ENCODE measurements at regions not wholly inside any gene's neighbourhood (a gene's known extent, or its start where the extent isn't known, plus 50 kb on each side); places are given as distances from the start of the nearest gene placed in this dataset.

DNA sequence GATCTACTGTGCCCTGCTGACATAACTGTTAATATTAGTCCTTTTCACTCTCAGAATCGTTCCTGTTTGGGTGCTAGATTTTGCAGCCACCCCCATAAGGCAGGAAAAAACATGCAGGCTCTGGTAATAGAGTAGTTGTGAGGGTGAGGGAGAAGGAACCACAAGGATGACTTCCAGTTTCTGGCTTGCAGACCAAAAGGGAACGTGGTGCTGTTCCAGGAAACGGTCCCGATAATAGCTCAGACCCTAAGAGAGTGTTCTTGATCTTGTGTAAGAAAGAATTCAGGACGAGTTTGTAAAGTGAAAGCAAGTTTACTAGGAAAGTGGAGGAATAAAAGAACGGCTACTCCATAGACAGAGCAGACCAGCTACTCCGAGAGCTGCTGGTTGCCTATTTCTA is 50.7 kb upstream of the RHOU start:
- Histone ChIP-seq H3K27ac (ENCODE audit: control insufficient read depth, insufficient read depth) (no peak overlapping the region), H3K9ac (ENCODE audit: control insufficient read depth, insufficient read depth, low read length) (no peak overlapping the region), H3K27me3 (replicated peaks in 1 of 2; ENCODE audit: control insufficient read depth in 2 of 2, insufficient read depth in 2 of 2, low read length in 1 of 2) (no peaks in the 10 kb centered on the region; a peak in 2 of 4 replicates), H4K20me1 (ENCODE audit: control insufficient read depth, insufficient read depth) (no peaks in the 10 kb centered on the region), H3K4me1 (ENCODE audit: control insufficient read depth, insufficient read depth, low read length) (no peaks in the 10 kb centered on the region), H3K79me2 (ENCODE audit: control insufficient read depth, insufficient read depth, low read length) (no peaks in the 10 kb centered on the region), H3K4me2 (ENCODE audit: control insufficient read depth, insufficient read depth) (no peak overlapping the region), H3K9me3 (replicated peaks; ENCODE audit: control insufficient read depth, insufficient read depth, low read length) (no peaks in the 10 kb centered on the region), H3K36me3 (ENCODE audit: control insufficient read depth in 2 of 2, insufficient read depth in 2 of 2, low read length in 1 of 2) (no peaks in the 10 kb centered on the region), H2AFZ (ENCODE audit: control insufficient read depth, low read depth, low read length) (no peak overlapping the region), H3K4me3 (no peak overlapping the region)
- TF ChIP-seq, protein P1, sequence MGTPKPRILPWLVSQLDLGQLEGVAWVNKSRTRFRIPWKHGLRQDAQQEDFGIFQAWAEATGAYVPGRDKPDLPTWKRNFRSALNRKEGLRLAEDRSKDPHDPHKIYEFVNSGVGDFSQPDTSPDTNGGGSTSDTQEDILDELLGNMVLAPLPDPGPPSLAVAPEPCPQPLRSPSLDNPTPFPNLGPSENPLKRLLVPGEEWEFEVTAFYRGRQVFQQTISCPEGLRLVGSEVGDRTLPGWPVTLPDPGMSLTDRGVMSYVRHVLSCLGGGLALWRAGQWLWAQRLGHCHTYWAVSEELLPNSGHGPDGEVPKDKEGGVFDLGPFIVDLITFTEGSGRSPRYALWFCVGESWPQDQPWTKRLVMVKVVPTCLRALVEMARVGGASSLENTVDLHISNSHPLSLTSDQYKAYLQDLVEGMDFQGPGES (IDR thresholded peaks at IDR 0.05): no peak
- TF ChIP-seq ZNF207 (IDR thresholded peaks at IDR 0.05; ENCODE audit: borderline replicate concordance) (no peak), RELB (IDR thresholded peaks at IDR 0.05; ENCODE audit: low read depth) (no peak), BHLHE40 (IDR thresholded peaks at IDR 0.05; ENCODE audit: borderline replicate concordance in 1 of 2, low read depth in 2 of 2, low read length in 1 of 2) (no peak), IKZF2 (IDR thresholded peaks at IDR 0.05) (no peak), ZNF592 (IDR thresholded peaks at IDR 0.05) (no peak), BACH1 (IDR thresholded peaks at IDR 0.05; ENCODE audit: borderline replicate concordance) (no peak), POLR2AphosphoS2 (IDR thresholded peaks at IDR 0.05; ENCODE audit: low read depth, low read length) (no peak)
- TF ChIP-seq, protein P2, sequence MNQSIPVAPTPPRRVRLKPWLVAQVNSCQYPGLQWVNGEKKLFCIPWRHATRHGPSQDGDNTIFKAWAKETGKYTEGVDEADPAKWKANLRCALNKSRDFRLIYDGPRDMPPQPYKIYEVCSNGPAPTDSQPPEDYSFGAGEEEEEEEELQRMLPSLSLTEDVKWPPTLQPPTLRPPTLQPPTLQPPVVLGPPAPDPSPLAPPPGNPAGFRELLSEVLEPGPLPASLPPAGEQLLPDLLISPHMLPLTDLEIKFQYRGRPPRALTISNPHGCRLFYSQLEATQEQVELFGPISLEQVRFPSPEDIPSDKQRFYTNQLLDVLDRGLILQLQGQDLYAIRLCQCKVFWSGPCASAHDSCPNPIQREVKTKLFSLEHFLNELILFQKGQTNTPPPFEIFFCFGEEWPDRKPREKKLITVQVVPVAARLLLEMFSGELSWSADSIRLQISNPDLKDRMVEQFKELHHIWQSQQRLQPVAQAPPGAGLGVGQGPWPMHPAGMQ (IDR thresholded peaks at IDR 0.05; ENCODE audit: borderline replicate concordance): no peak
- intact Hi-C loops (cut with micrococcal nuclease; ENCODE audit: unreplicated experiment) (no loop called here), in situ Hi-C loops (cut with MboI) (no loop called here)
- ChIA-PET POLR2A (no interaction called here), RAD21 (ENCODE audit: unreplicated experiment) (no interaction called here), SMC1A (ENCODE audit: uncharacterized antibody, unreplicated experiment) (no interaction called here), CTCF (no interaction called here)
- ATAC-seq: no peak
- BruUV-seq (replicated peaks): no TSS peak
- no peak for FAIRE-seq
- DNase-seq (ENCODE audit: low read depth, low spot score): no peak
- WGBS (ENCODE audit: insufficient coverage, insufficient replicate concordance, low lambda C conversion rate, missing lambda C conversion rate): 46% methylated on average over 7 of the region's 7 CpGs

All from GM12878 (cell line).